ENCODE measurements at regions not wholly inside any gene's neighbourhood (a gene's known extent, or its start where the extent isn't known, plus 50 kb on each side); places are given as distances from the start of the nearest gene placed in this dataset.

GRCh38 chr4:17288151-17288550 lies 223.7 kb downstream of the QDPR start:
- H3K36me3 ChIP-seq (ENCODE audit: insufficient read depth, low read depth, low read length): no peaks in the 10 kb centered on the region
- H3K27ac ChIP-seq (ENCODE audit: low read length): no peak overlapping the region
- H3K9me3 ChIP-seq (ENCODE audit: insufficient read depth, low read depth, low read length): no peaks in the 10 kb centered on the region
- H3K9ac ChIP-seq (ENCODE audit: low read depth, low read length): no peak overlapping the region
- no peaks in the 10 kb centered on the region for H3K27me3 ChIP-seq (ENCODE audit: insufficient read depth, low read length)
- no peak overlapping the region for H3K4me3 ChIP-seq (ENCODE audit: low read length)
- peaks cover 16% of the 10 kb centered on the region; the same call in 1 of the 2 replicates for H3K4me1 ChIP-seq (ENCODE audit: insufficient read depth, low read length)

- H3K9ac ChIP-seq (ENCODE audit: low read depth, low read length): no peak overlapping the region
- no peaks in the 10 kb centered on the region for H3K9me3 ChIP-seq (ENCODE audit: insufficient read depth, low read depth, low read length)
- H3K27me3 ChIP-seq (ENCODE audit: insufficient read depth, low read length): no peaks in the 10 kb centered on the region
- H3K4me1 ChIP-seq (ENCODE audit: insufficient read depth, low read length): peaks cover 16% of the 10 kb centered on the region; the same call in 1 of the 2 replicates
- H3K27ac ChIP-seq (ENCODE audit: low read length): no peak overlapping the region
- no peaks in the 10 kb centered on the region for H3K36me3 ChIP-seq (ENCODE audit: insufficient read depth, low read depth, low read length)
- H3K4me3 ChIP-seq (ENCODE audit: low read length): peak overlapping the region; percentile 28; the same call in 1 of the 2 replicates
Observed at GRCh38 chr4:17286752-17287460, 225.0 kb downstream of the QDPR start.

GRCh38 chr4:17285747-17286146 lies 226.1 kb downstream of the QDPR start:
- H3K4me3 ChIP-seq (ENCODE audit: low read length): no peak overlapping the region
- peaks cover 16% of the 10 kb centered on the region; the same call in 1 of the 2 replicates for H3K4me1 ChIP-seq (ENCODE audit: insufficient read depth, low read length)
- H3K27me3 ChIP-seq (ENCODE audit: insufficient read depth, low read length): no peaks in the 10 kb centered on the region
- no peaks in the 10 kb centered on the region for H3K9me3 ChIP-seq (ENCODE audit: insufficient read depth, low read depth, low read length)
- no peaks in the 10 kb centered on the region for H3K36me3 ChIP-seq (ENCODE audit: insufficient read depth, low read depth, low read length)
- no peak overlapping the region for H3K27ac ChIP-seq (ENCODE audit: low read length)
- H3K9ac ChIP-seq (ENCODE audit: low read depth, low read length): no peak overlapping the region

- no peaks in the 10 kb centered on the region for H3K36me3 ChIP-seq (ENCODE audit: insufficient read depth, low read depth, low read length)
- H3K4me1 ChIP-seq (ENCODE audit: insufficient read depth, low read length): peaks cover 16% of the 10 kb centered on the region; the same call in 1 of the 2 replicates
- H3K9ac ChIP-seq (ENCODE audit: low read depth, low read length): no peak overlapping the region
- no peak overlapping the region for H3K27ac ChIP-seq (ENCODE audit: low read length)
- no peaks in the 10 kb centered on the region for H3K9me3 ChIP-seq (ENCODE audit: insufficient read depth, low read depth, low read length)
- no peaks in the 10 kb centered on the region for H3K27me3 ChIP-seq (ENCODE audit: insufficient read depth, low read length)
- no peak overlapping the region for H3K4me3 ChIP-seq (ENCODE audit: low read length)
Observed at GRCh38 chr4:17284323-17285175, 227.3 kb downstream of the QDPR start.

GRCh38 chr4:17283832-17284231 lies 228.1 kb downstream of the QDPR start:
- H3K4me3 ChIP-seq (ENCODE audit: low read length): no peak overlapping the region
- peaks cover 16% of the 10 kb centered on the region; the same call in 1 of the 2 replicates for H3K4me1 ChIP-seq (ENCODE audit: insufficient read depth, low read length)
- H3K27me3 ChIP-seq (ENCODE audit: insufficient read depth, low read length): no peaks in the 10 kb centered on the region
- no peaks in the 10 kb centered on the region for H3K36me3 ChIP-seq (ENCODE audit: insufficient read depth, low read depth, low read length)
- no peak overlapping the region for H3K9ac ChIP-seq (ENCODE audit: low read depth, low read length)
- H3K27ac ChIP-seq (ENCODE audit: low read length): no peak overlapping the region
- H3K9me3 ChIP-seq (ENCODE audit: insufficient read depth, low read depth, low read length): no peaks in the 10 kb centered on the region

- H3K9ac ChIP-seq (ENCODE audit: low read depth, low read length): no peak overlapping the region
Observed at GRCh38 chr4:17283251-17283650, 228.6 kb downstream of the QDPR start.

GRCh38 chr4:17280261-17281018 lies 231.4 kb downstream of the QDPR start:
- Histone ChIP-seq H3K4me1 (ENCODE audit: insufficient read depth, low read length) (no peaks in the 10 kb centered on the region; the same call in 1 of the 2 replicates), H3K36me3 (ENCODE audit: insufficient read depth, low read depth, low read length) (no peaks in the 10 kb centered on the region), H3K9ac (ENCODE audit: low read depth, low read length) (no peak overlapping the region), H3K9me3 (ENCODE audit: insufficient read depth, low read depth, low read length) (no peaks in the 10 kb centered on the region), H3K4me3 (ENCODE audit: low read length) (no peak overlapping the region), H3K27me3 (ENCODE audit: insufficient read depth, low read length) (no peaks in the 10 kb centered on the region), H3K27ac (ENCODE audit: low read length) (no peak overlapping the region)

More at GRCh38 chr4:17283251-17283650, 228.6 kb downstream of the QDPR start:
- Histone ChIP-seq H3K4me3 (ENCODE audit: low read length) (no peak overlapping the region), H3K27ac (ENCODE audit: low read length) (no peak overlapping the region), H3K36me3 (ENCODE audit: insufficient read depth, low read depth, low read length) (no peaks in the 10 kb centered on the region), H3K4me1 (ENCODE audit: insufficient read depth, low read length) (peaks cover 16% of the 10 kb centered on the region; the same call in 1 of the 2 replicates), H3K9me3 (ENCODE audit: insufficient read depth, low read depth, low read length) (no peaks in the 10 kb centered on the region), H3K27me3 (ENCODE audit: insufficient read depth, low read length) (no peaks in the 10 kb centered on the region)

GRCh38 chr4:17276776-17277175 lies 235.1 kb downstream of the QDPR start:
- H3K27ac ChIP-seq (ENCODE audit: low read length): no peak overlapping the region
- H3K9me3 ChIP-seq (ENCODE audit: insufficient read depth, low read depth, low read length): no peaks in the 10 kb centered on the region
- H3K9ac ChIP-seq (ENCODE audit: low read depth, low read length): no peak overlapping the region
- H3K27me3 ChIP-seq (ENCODE audit: insufficient read depth, low read length): no peaks in the 10 kb centered on the region
- no peaks in the 10 kb centered on the region for H3K4me1 ChIP-seq (ENCODE audit: insufficient read depth, low read length)
- H3K4me3 ChIP-seq (ENCODE audit: low read length): no peak overlapping the region
- no peaks in the 10 kb centered on the region for H3K36me3 ChIP-seq (ENCODE audit: insufficient read depth, low read depth, low read length)

- H3K4me3 ChIP-seq (ENCODE audit: low read length): no peak overlapping the region
- H3K27me3 ChIP-seq (ENCODE audit: insufficient read depth, low read length): no peaks in the 10 kb centered on the region
- H3K4me1 ChIP-seq (ENCODE audit: insufficient read depth, low read length): no peaks in the 10 kb centered on the region
- no peak overlapping the region for H3K9ac ChIP-seq (ENCODE audit: low read depth, low read length)
- no peak overlapping the region for H3K27ac ChIP-seq (ENCODE audit: low read length)
- H3K36me3 ChIP-seq (ENCODE audit: insufficient read depth, low read depth, low read length): no peaks in the 10 kb centered on the region
- H3K9me3 ChIP-seq (ENCODE audit: insufficient read depth, low read depth, low read length): no peaks in the 10 kb centered on the region
Observed at GRCh38 chr4:17275836-17276235, 236.1 kb downstream of the QDPR start.

GRCh38 chr4:17273047-17273446 lies 238.8 kb downstream of the QDPR start:
- no peak overlapping the region for H3K9ac ChIP-seq (ENCODE audit: low read depth, low read length)
- H3K36me3 ChIP-seq (ENCODE audit: insufficient read depth, low read depth, low read length): no peaks in the 10 kb centered on the region
- H3K27ac ChIP-seq (ENCODE audit: low read length): no peak overlapping the region
- no peaks in the 10 kb centered on the region for H3K4me1 ChIP-seq (ENCODE audit: insufficient read depth, low read length)
- no peaks in the 10 kb centered on the region for H3K9me3 ChIP-seq (ENCODE audit: insufficient read depth, low read depth, low read length)
- no peak overlapping the region for H3K4me3 ChIP-seq (ENCODE audit: low read length)
- H3K27me3 ChIP-seq (ENCODE audit: insufficient read depth, low read length): no peaks in the 10 kb centered on the region

- Histone ChIP-seq H3K36me3 (ENCODE audit: insufficient read depth, low read depth, low read length) (no peaks in the 10 kb centered on the region), H3K9ac (ENCODE audit: low read depth, low read length) (no peak overlapping the region), H3K4me3 (ENCODE audit: low read length) (no peak overlapping the region), H3K27me3 (ENCODE audit: insufficient read depth, low read length) (no peaks in the 10 kb centered on the region), H3K4me1 (ENCODE audit: insufficient read depth, low read length) (no peaks in the 10 kb centered on the region), H3K9me3 (ENCODE audit: insufficient read depth, low read depth, low read length) (no peaks in the 10 kb centered on the region), H3K27ac (ENCODE audit: low read length) (no peak overlapping the region)
Observed at GRCh38 chr4:17272154-17272553, 239.7 kb downstream of the QDPR start.

Data from iPS-20b (cell line).